ENCODE measurements at regions not wholly inside any gene's neighbourhood (a gene's known extent, or its start where the extent isn't known, plus 50 kb on each side); places are given as distances from the start of the nearest gene placed in this dataset.

DNA sequence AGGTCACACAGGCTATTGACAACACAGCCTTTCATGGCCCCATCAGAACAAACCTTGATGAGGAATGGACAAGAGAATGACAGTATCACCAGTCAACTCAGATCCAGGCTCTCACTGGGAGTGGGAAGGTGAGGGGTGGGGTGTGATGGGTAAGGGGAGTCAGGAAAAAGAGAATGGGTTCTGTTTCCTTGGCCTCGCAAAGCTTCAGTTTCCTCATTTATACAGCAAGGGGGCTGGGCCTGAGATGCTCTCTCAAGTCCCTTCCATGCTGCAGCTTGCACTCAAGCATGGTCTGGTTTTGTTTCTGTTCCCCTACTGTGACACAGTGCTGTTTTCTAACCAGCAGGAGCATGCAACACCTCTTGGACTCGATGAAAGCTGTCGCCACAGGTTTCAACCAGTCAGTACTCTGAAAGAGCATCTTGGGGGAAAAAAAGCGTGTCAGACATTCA is 65.7 kb upstream of the IL12A start:
- TF ChIP-seq, protein P1, sequence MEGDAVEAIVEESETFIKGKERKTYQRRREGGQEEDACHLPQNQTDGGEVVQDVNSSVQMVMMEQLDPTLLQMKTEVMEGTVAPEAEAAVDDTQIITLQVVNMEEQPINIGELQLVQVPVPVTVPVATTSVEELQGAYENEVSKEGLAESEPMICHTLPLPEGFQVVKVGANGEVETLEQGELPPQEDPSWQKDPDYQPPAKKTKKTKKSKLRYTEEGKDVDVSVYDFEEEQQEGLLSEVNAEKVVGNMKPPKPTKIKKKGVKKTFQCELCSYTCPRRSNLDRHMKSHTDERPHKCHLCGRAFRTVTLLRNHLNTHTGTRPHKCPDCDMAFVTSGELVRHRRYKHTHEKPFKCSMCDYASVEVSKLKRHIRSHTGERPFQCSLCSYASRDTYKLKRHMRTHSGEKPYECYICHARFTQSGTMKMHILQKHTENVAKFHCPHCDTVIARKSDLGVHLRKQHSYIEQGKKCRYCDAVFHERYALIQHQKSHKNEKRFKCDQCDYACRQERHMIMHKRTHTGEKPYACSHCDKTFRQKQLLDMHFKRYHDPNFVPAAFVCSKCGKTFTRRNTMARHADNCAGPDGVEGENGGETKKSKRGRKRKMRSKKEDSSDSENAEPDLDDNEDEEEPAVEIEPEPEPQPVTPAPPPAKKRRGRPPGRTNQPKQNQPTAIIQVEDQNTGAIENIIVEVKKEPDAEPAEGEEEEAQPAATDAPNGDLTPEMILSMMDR (IDR thresholded peaks at IDR 0.05): no peak
- WGBS, 2 donors (ENCODE audit: low coverage in 1 of 2): 75 to 85% methylated on average over 4 of the region's 4 CpGs
- no peak overlapping the region for H3K4me3 ChIP-seq
- no peaks in the 10 kb centered on the region for H3K36me3 ChIP-seq
- H3K9me3 ChIP-seq: no peaks in the 10 kb centered on the region
- intact Hi-C loops (cut with DNase I; ENCODE audit: low total_unique reads): no loop called here
- no peak overlapping the region for H3K27ac ChIP-seq
- peaks cover 0 to 5% (median 0%) of the 10 kb centered on the region in 4 donors for H3K4me1 ChIP-seq
- in situ Hi-C loops (cut with MboI; ENCODE audit: low pct_ligation_motif_present in 1 of 4, low pct_unique_long_range_greater_than_20kb in 1 of 4, low sequenced_read_pairs in 3 of 4): loop anchor here in 1 of 4 donors (10.0 kb wide), 1 partner anchor 82 kb away; no protein-coding TSS in a partner anchor
- no peak for DNase-seq
- H3K27me3 ChIP-seq: no peaks in the 10 kb centered on the region

DNA sequence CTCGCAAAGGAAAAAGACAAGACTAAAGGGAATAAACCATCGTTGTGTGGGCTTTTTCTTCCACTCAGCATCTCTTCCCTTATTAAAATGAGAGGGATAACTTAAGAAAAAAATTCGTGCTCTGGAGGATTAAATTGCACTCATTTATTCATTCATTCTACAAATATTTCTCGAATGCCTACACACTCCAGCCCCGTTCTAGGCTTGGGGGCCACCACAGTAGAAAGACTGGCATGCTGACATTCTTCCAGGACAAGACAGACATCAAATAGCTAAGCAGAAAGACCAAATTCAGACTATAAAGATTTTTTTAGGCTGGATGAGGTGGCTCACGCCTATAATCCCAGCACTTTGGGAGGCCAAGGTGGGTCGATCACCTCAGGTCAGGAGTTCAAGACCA is 65.3 kb upstream of the IL12A start:
- TF ChIP-seq EP300 (IDR thresholded peaks at IDR 0.05; ENCODE audit: low read depth): no peak
- no peak for TF ChIP-seq POLR2A (IDR thresholded peaks at IDR 0.05)
- no peak for TF ChIP-seq POLR2AphosphoS5 (IDR thresholded peaks at IDR 0.05)
- TF ChIP-seq, protein P1 (IDR thresholded peaks at IDR 0.05): no peak
- Histone ChIP-seq H3K36me3 (no peaks in the 10 kb centered on the region), H3K9me3 (no peaks in the 10 kb centered on the region), H3K4me1 (peaks cover 0 to 9% (median 0%) of the 10 kb centered on the region in 4 donors), H3K27ac (no peak overlapping the region), H3K27me3 (no peaks in the 10 kb centered on the region), H3K4me3 (no peak overlapping the region)
- in situ Hi-C loops (cut with MboI; ENCODE audit: low pct_ligation_motif_present in 1 of 4, low pct_unique_long_range_greater_than_20kb in 1 of 4, low sequenced_read_pairs in 3 of 4) (loop anchor here in 1 of 4 donors (10.0 kb wide), 1 partner anchor 81 kb away; no protein-coding TSS in a partner anchor), intact Hi-C loops (cut with DNase I; ENCODE audit: low total_unique reads) (no loop called here)
- no peak for DNase-seq
- 75 to 81% methylated on average over 6 to 7 of the region's 7 CpGs for WGBS, 2 donors (ENCODE audit: low coverage in 1 of 2)

DNA sequence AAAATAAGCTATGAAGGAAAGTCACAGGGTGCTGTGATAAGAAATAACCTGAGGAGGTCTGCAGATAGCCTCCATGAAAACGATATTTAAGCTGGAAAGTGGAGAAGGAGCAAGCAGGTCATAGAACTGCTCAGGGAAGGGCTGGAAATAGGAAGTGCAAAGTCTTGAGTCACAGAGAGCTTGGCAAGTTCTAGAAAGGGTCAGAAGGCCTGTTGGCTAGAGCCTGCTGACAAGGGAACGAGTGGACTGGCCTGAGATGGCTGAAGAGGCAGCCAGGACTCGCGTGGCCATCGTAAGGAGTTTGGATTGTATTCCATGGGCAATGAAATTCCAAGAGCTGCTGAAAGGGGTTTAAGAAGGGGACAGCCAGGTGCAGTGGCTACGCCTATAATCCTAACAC is 64.7 kb upstream of the IL12A start:
- Histone ChIP-seq H3K36me3 (no peaks in the 10 kb centered on the region), H3K4me1 (peaks cover 0 to 15% (median 0%) of the 10 kb centered on the region in 4 donors), H3K9me3 (no peaks in the 10 kb centered on the region), H3K27ac (no peak overlapping the region), H3K27me3 (no peaks in the 10 kb centered on the region), H3K4me3 (no peak overlapping the region)
- intact Hi-C loops (cut with DNase I; ENCODE audit: low total_unique reads) (no loop called here), in situ Hi-C loops (cut with MboI; ENCODE audit: low pct_ligation_motif_present in 1 of 4, low pct_unique_long_range_greater_than_20kb in 1 of 4, low sequenced_read_pairs in 3 of 4) (loop anchor here in 1 of 4 donors (10.0 kb wide), 1 partner anchor 81 kb away; no protein-coding TSS in a partner anchor)
- DNase-seq: no peak
- WGBS, 2 donors (ENCODE audit: low coverage in 1 of 2): 88% methylated on average over 6 of the region's 6 CpGs
- TF ChIP-seq POLR2A (IDR thresholded peaks at IDR 0.05) (no peak), EP300 (IDR thresholded peaks at IDR 0.05; ENCODE audit: low read depth) (no peak), POLR2AphosphoS5 (IDR thresholded peaks at IDR 0.05) (no peak)
- TF ChIP-seq, protein P1 (IDR thresholded peaks at IDR 0.05): no peak

DNA sequence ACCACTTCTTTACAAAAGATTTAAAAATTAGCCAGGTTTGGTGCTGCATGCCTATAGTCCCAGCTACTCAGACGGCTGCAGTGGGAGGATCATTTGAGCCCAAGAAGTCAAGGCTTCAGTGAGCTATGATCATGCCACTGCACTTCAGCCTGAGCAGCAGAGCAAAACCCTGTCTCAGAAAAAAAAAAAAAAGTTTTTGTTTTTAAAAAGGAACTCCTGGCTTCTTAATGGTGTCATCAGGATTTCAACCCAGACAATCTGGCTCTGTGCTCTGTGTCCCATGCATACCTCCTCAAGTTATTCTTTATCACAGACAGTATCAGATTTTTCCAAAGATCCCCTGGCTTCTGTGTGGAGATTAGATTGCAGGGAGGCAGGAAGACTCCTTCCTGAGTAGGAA is 64.2 kb upstream of the IL12A start:
- H3K4me3 ChIP-seq: no peak overlapping the region
- H3K27ac ChIP-seq: no peak overlapping the region
- intact Hi-C loops (cut with DNase I; ENCODE audit: low total_unique reads) (no loop called here), in situ Hi-C loops (cut with MboI; ENCODE audit: low pct_ligation_motif_present in 1 of 4, low pct_unique_long_range_greater_than_20kb in 1 of 4, low sequenced_read_pairs in 3 of 4) (loop anchor here in 1 of 4 donors (10.0 kb wide), 1 partner anchor 80 kb away; no protein-coding TSS in a partner anchor)
- no peak for DNase-seq
- TF ChIP-seq POLR2A (IDR thresholded peaks at IDR 0.05) (no peak), EP300 (IDR thresholded peaks at IDR 0.05; ENCODE audit: low read depth) (no peak), POLR2AphosphoS5 (IDR thresholded peaks at IDR 0.05) (no peak)
- TF ChIP-seq, protein P1 (IDR thresholded peaks at IDR 0.05): no peak
- H3K27me3 ChIP-seq: no peaks in the 10 kb centered on the region
- H3K36me3 ChIP-seq: no peaks in the 10 kb centered on the region
- no peaks in the 10 kb centered on the region for H3K9me3 ChIP-seq
- WGBS, 2 donors (ENCODE audit: low coverage in 1 of 2): 63% methylated on average over 1 of the region's 1 CpG; no CpG with 5 or more reads in 1 of the 2 donors
- peaks cover 0 to 20% (median under 1%) of the 10 kb centered on the region in 4 donors for H3K4me1 ChIP-seq
